Stimulated activated naive CD8-positive, alpha-beta T cell treated with anti-CD3 and anti-CD28 coated beads, Interleukin-15, Interleukin-2, amounts not matched to agents 100 U/mL and 50 U/mL, for 24 hours (primary cell): ENCODE measurements at regions not wholly inside any gene's neighbourhood (a gene's known extent, or its start where the extent isn't known, plus 50 kb on each side); places are given as distances from the start of the nearest gene placed in this dataset.

ENCODE experiments used
- ATAC-seq: fragments of 150-1000 bp; cut with Tn5 transposase; one replicate; pipeline ENCODE4 v1.10.0; 2021
- DNase-seq: peaks from one replicate; pipeline ENCODE4 v3.0.0; 2021

DNA sequence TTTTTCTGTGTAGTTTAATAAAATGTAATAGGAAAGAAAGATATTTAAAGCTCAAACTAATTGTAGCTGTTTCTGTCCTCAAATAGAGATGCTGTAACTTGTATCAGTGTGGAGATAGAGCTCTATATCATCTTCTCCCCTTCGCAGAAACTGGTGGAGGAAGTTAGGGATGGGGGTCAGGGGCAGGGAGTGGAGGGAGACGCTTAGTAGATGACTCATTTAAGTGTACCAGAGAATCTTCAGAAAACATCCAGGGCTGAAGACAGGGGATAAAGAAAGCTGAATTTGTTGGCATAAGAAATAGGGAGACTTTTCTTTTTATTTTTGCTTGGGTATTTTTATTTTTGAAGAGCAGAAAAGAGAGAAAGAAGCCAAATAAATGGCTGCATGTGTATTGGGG is 282.6 kb upstream of the DPYD start:
- no peak for DNase-seq
- no peak for ATAC-seq

DNA sequence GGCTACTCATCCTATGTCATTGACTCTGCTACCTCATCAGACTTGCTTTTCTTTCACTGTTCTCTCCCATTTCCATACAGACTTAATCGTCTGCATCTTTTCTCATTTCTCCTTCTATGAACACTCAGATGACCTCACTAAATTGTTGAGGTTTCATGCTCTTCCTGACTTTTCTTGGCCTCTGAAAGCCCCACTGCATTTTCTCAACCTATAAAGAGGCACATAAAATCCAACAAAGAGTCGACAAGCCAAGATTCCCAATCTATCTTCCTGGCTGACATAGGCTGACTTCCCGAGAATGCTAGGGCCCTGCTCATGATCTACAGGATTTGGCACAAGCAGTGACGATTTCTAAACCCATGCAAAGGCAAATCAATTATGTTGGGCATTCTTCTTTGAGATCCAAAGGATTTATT is 280.8 kb upstream of the DPYD start:
- DNase-seq (no peak), ATAC-seq (no peak)

DNA sequence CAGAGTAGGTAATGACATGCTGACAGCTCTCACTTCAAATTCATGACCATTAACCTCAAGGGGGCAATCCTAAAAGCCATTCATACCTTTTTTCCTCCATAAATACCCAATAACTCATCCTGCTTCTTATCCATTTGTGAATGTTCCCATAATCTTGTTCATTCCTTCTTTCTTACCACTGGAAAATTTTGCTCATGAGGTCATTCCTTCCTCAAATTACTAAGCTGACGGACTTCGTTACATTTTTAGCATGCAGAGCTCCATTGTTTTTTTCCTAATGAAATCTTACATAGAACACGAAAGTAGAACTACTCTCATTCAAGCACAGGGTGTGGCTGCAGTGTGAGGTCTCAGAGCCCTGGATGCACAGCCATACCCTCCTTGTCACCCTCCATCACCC is 276.5 kb upstream of the DPYD start:
- ATAC-seq (no peak), DNase-seq (no peak)

DNA sequence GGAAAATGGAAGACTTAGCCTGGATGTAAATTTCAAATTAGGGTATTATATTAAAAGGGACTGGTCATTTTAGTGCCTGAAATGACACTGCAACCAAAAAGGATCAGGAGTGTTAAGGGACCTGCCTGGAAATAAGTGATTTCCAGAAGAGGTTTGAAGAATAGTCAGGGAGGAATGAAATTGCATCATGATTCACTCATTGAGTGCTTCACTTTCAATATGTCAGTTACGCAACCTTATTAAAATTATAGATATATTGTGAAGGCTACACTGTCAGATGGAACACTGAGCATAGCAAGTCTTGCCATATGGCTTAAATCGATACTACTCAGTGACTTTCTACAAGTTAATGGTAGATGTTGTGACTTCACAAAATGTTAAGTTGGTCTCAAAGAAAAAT is 275.2 kb upstream of the DPYD start:
- ATAC-seq (no peak), DNase-seq (no peak)

DNA sequence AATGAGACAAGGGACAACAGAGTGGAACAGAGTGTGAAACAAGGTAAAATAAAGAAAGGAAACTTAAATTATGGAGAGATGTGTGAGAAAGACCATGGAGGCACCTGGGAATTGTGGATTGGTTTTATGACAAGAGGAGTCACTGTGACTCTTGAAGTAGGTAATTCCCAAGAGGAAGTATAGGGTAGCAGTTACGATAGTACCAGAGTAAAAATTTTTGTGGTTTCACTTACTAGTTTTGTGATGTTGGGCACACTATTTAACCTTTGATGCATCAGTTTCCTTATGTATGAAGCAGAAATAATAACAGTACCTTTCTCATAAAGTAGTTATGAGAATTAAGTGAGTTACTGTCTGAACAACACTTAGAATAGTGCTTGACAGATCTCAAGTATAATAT is 267.9 kb upstream of the DPYD start:
- DNase-seq (no peak), ATAC-seq (no peak)

DNA sequence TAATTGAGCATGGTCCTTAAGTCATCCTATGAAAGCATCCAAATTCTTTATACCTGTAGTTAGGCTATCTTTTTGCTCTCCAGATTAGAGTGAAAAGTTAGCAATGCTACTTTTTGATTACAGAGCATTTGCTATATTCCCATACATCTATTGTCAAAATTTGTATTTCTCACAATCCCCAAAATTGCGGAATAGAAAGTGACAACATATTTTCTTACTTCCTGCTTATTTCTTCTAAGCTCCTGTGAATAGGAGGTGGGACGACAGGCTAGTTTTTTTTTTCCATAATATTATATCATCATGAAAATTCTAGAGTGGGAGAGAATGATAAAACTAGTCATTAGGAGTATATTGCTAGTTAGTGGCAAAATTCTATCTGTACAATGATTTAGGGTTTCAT is 264.0 kb upstream of the DPYD start:
- ATAC-seq (no peak), DNase-seq (no peak)

DNA sequence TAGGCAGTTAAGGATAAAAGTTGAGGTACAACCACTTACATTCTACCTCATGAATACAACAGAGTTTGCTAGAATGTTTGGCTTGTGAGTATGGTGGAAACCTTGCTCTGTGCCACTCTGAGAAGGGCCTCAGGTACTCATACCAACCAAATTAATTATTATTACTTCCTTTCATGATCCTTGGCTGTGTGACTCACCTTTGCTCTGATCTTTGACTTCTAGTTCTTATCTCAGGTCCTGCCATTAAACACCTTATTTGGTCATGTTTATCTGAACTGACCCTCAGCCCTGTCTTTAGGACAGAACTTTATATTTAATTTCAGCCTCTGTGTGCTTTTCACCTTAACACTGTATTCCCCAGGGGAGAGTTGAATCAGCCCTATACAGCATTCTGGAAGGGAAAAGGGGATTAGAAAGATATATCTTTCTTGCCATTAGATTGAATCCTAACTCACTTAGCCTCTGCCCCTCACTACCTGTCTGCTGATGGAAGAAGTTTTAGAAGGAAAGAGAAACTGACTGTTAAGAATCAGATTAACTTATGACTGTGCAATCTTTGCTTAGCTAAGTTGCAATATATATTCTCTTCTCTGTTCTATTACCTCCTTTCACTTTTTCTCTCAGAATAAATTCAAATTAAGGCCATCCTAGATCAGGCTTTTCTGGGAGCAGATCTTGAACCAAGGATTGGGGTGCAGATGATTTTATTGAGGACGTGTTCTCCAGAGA is 260.4 kb upstream of the DPYD start:
- ATAC-seq = no peak
- DNase-seq = no peak

DNA sequence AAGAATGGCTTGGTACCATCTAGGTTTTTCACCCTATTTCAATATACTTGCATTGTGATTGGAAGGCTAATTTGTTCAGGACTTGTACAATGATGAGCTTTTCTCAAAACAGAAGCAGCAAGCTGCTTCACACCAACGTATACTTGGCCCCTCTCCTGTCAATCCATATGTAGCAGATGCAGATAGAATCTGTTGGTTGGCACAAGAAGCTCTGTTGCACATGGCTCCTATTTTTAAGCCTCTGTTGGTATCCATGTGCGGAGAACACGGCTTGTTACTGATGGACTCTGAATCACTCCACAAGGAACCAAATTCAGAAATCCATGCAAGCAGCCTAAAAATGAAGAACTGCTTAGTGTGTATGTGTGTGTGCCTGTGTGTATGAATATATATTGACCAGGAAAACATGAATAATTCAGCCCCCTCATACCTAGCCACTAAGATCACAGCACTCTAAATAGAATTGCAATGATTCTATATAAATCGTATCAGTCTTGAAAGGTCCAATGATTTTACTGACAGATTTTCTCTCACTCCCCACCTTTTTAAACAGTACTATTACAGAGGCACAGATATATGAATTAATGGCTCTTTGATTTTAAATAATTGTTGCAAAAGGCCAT is 258.4 kb upstream of the DPYD start:
- ATAC-seq (no peak), DNase-seq (no peak)

DNA sequence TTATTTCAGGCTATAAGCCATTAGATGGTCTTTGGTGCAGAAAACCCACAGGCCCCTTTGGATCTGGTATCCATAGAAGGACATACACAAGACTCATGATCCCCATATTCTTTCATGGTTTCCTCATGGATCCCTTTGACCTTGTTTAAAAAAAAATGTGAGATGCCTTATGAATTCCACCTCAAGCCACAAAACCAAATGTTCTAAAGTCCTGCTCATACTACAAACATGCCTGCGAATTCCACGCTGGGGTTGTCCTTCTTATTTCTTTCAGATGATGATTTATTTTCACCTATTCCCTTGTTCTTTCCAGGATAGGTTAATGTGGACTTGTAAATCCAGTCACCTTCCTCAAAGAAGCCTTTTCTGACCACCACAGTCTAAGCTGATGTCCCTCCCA is 256.9 kb upstream of the DPYD start:
- ATAC-seq = no peak

DNA sequence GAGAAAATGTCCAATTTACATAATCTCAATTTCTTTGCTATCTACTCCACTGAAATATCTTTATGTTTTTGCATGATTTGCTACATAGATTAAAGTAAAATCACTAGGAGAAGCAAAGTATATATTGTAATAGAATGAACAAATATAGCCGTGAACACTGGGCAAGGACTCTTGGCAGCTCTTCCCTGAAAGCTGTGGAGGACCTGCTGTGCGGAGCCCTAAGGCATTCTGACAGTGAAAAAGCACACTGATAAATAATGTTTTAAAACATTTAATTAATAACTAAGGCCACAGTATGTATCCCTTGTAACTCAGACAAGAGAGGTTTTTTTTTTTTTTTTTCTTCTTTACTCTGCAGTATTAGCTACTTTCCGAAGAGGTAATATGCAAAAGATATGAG is 256.1 kb upstream of the DPYD start:
- no peak for ATAC-seq
- no peak for DNase-seq

More for the DNA sequence above, 256.9 kb upstream of the DPYD start:
- DNase-seq = no peak

DNA sequence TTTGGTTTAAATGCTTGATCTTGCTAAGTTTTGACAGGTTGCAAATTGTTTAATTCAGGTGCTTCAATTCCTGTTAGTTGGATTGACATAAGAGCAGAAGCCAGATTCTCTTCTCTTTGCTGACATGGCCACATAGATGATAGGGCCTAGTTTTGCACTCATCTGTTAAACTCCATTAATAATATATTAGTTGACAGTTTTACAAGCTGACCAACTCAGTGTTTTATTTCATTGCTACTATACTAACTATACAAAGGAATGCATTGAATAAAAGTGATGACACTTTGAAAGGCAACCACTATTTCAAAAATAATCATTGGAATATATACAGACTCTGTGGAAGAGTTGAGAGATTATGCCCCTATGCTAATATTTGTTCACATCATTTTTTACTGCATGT is 255.6 kb upstream of the DPYD start:
- ATAC-seq (no peak), DNase-seq (no peak)

DNA sequence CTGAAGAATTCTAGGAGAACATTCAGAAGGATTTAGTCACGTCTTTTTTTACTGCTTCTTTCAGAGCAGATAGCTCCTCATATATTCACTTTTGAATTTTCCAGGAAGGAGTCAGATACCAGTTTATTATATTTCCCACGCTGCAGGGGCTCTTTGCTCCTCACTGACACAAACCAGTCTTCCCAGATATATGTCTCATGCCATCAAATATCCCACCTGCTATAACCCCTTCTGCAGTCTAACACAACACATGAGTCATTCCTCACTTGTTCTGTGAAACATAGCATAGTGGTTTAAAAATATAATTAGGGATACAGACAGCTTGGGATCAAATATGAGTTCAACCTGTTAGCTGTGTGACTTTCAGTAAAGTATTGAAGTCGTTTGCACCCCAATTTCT is 251.7 kb upstream of the DPYD start:
- DNase-seq (no peak), ATAC-seq (no peak)

DNA sequence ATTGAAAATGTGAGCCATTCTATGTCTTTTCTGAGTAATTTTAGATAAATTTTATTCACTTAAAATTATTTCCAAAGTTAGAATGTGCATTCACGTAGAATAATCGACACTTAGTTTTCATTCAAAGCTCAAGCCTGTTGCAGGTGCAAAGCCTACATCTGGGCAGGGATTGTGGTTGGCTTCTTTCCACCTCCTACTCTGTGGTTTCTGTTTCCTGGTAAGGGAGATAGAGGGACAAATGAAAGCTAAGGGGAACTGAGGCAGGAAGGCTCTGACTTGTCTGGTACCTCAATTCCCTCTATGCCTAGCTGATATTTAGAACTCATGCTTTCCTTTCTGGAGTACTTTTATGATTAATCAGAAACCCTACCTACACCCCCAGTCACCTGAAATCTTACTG is 251.2 kb upstream of the DPYD start:
- DNase-seq = no peak
- ATAC-seq = no peak

DNA sequence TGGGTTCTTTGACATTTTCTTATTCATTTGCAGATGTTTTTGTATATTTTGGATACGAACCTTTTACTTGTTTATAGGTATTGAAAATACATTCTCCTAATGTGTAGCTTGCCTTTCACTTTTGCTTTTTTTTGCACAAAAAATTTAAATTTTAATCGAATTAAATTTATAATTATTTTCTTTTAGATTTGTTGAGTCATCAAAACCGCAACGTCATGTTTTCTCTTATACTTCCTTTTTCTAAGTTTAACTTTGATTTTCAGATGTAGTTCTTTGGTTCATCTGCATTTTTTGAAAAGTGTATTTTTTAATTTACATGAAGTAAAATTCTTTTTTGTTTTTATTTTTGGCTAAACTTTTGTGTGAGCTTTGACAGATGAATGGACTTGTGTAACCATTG is 243.7 kb upstream of the DPYD start:
- DNase-seq (no peak), ATAC-seq (no peak)

DNA sequence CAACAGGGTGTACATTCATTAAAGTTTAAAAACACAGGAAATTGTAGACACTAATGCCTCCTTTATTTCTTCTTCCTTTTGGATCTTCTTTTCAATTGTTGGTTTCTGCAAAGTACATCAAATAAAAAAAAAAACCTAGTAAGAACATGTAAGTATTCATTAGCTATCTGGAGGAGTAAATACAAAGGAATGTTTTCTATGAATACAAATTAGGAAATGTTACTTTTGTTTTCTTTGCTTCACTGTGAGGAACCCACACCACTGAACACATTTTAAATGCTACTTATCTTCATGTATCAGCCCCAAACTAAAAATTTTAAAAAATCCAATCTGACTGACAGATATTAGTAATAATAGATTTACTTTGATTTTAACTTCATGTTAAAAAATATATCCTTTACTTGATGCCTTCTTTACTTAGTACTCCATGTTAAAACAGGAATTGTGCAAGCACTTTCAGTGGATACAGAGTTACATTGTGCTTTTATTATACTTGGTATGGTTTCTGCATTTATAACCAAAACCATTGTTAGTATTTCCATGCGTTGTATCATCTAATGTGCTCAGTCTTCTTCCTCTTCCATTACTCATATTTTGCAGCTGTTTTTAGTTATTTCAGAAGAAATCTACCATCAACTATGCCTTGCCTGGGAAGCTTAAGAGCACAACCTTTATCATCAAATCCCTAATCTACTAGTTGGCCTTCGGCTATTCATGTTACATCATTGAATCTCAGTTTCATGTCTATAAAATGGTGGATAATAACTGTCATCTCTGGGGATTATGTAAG is 236.9 kb upstream of the DPYD start:
- no peak for ATAC-seq
- no peak for DNase-seq

DNA sequence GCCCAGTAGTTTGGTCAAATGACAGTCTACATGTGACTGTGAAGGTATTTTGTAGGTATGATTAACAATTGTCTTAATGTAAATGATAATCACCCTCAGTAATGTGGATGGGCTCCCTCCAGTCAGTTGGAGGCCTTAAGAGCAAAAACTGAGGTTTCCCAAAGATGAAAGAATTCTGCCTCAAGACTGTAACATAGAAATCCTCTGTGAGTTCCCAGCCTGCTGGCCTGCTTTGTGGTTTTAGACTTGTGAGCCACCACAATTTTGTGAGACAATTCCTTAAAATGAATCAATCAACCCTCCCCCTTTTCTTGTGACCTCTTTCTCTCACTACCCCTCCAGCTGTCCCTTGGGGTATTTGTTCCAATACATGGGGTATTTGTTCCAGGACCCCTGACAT is 226.4 kb upstream of the DPYD start:
- ATAC-seq = no peak
- DNase-seq = no peak

DNA sequence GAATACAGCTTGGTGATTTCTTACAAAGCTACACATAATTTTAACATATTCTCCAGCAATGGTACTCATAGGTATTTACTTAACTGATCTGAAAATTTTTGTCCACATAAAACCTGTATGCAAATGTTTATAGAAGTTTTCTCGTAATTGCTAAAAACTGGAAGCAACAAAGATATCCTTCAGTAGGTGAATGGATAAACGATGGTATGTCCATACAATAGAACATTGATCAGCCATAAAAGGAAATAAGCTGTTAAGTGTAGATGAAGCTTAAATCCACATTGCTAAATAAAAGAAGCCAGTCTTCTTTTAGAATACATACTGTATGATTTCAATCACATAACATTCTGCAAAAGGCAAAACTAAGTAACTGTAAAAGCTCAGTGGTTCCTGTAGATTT is 224.8 kb upstream of the DPYD start:
- DNase-seq (no peak), ATAC-seq (no peak)

DNA sequence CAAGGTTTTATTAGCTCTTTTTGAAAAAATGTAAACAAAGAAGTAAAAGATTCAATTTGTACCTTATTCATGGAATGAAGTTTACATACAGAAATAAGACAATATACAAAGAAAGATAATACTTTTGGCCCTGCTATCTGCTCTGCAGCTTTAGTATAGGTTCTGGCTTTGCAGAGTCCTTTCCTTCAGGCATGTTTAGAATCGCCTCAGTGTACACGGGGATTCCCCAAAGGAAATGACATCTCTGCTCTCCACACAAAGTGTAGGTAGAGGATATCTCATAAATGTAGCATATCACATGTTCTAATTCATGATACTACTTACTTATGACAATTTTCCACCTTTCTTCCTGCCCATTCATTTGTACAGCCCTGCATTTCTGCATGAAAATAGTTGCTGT is 222.6 kb upstream of the DPYD start:
- ATAC-seq = no peak
- DNase-seq = no peak

DNA sequence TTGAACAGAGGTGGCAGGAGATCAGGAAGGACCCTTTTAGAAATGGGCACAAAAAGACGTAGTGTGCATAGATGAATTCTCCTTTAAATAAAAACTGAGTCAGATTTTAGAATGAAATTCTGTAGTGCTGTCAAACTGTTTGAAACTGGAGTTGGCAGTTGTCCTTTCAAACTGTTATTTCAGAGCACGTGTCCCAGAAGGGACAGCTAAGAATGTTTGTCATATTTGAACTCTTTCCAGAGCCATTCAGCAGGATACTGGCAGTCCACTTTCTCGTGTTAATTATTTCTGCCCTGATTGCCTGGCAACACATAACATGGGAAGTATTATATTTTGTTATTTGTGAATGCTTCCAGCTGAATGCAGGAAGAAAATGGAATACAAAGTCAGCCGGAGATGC is 212.3 kb upstream of the DPYD start:
- ATAC-seq (no peak), DNase-seq (no peak)

DNA sequence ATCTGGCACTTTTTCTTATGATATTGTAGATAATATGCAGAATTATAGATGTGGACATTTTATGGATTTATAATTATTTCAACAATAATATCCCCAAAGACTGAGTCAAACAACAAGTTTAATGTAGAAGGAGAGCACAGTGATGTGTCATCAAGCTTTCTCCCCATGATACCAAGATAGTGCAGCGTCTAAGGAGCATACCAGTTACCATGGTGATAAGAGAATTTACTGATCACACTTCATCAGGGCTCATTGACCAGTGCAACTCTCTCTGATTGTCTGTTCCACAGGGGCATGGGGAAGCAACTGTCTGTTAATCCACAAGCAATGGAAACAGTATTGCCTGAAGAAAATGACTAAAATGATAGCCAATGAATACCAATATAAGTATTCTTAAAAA is 209.6 kb upstream of the DPYD start:
- DNase-seq = no peak
- ATAC-seq = no peak

DNA sequence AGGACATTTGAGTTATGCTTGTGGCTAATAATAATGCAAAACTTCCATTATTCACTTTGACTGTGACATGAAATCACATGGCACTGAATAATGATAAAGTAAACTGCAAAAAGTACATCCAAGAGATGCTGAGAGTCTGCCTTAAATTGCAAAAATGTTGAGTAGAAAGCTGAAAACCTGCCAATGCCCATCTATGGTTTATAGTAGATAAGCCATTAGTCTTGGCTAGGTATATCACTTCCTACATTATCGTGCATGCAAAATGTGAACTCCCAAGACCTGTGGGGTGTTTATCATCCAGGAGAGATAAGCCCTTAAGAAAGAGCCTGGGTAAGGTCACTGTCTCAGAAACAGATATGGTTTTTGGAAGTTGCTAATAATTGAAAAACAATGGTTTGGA is 208.7 kb upstream of the DPYD start:
- DNase-seq (no peak), ATAC-seq (no peak)

DNA sequence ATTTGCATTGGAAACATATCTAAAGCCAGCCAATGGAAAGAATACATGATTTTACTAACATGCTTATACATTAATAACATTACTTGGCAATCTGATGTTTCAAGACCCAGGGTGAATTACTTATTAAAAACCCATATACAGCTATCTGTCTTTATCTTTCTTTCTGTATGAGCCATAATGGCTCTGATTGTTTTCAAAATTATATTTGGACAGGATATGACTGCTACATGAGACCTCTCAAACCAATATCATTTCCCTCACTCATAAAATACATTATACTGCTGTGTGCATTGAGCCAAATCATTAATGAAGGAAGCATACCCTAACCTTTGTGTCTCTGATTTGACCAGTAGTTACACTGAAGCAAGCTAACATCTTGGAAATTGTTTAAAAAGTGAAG is 205.9 kb upstream of the DPYD start:
- ATAC-seq = no peak
- no peak for DNase-seq

DNA sequence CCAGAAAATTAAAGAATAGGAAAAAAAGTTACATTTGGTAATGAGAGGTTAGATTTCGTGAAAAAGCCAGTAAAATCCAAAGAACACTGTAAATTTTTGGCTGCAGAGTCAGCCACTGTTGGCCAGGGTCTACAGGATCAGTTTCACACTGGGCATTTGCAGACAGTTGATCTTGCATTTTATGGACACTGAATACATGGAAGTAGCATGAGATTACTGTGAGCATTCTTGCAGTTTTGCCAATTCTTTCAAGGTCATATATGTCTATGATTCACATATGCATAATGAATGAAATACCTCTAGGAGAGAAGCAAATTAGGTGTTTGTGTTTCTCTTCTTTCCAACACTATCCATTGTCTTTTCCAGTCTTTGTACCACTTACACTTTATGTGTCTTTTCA is 200.8 kb upstream of the DPYD start:
- ATAC-seq = no peak
- DNase-seq = no peak

DNA sequence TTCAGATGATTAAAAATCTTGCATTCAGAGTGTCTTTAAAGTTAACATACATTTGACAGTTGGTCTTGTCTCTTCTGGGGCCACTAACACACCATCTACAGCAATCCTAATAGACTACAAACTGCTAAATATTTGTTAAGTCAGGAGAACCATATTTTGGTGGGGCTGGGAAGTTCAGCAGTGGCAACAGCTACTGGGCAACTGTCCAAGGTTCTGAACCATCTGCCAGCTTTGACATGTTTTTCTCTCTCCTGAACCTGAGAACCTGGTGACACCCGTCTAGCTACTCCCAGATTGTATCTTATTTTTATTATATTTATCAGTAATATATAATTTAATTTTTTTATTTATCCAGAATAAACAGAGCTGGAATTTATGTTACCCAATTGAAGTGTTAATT is 199.0 kb upstream of the DPYD start:
- DNase-seq (no peak), ATAC-seq (no peak)
